Loucy (cell line): ENCODE measurements at regions not wholly inside any gene's neighbourhood (a gene's known extent, or its start where the extent isn't known, plus 50 kb on each side); places are given as distances from the start of the nearest gene placed in this dataset.

ENCODE experiments used
- H2AFZ ChIP-seq: fragments of 200-600 bp; sonication (generic); 2 replicates; pipeline ENCODE4 v1.6.0; 2016; ENCODE audit warnings: antibody characterized with exemption, mild to moderate bottlenecking, low read length, moderate library complexity
- H3F3A ChIP-seq: fragments of 200-600 bp; 2 replicates; pipeline ENCODE4 v1.6.0; 2016; ENCODE audit warnings: antibody characterized with exemption, low read depth, mild to moderate bottlenecking
- H3K27me3 ChIP-seq: fragments of 200-600 bp; sonication (generic); 2 replicates; pipeline ENCODE4 v1.6.1; 2014; ENCODE audit warnings: low read length, mild to moderate bottlenecking; ENCODE audit not compliant: insufficient read depth, poor library complexity, severe bottlenecking
- H3K36me3 ChIP-seq: fragments of 200-600 bp; sonication (generic); 2 replicates; pipeline ENCODE4 v1.6.1; 2016; ENCODE audit warnings: low read length; ENCODE audit not compliant: insufficient read depth
- H3K4me1 ChIP-seq: fragments of 200-600 bp; sonication (generic); 2 replicates; pipeline ENCODE4 v1.5.1; 2014; ENCODE audit warnings: low read length, mild to moderate bottlenecking; ENCODE audit not compliant: insufficient read depth, poor library complexity, severe bottlenecking
- H3K4me2 ChIP-seq: fragments of 200-600 bp; sonication (generic); 2 replicates; pipeline ENCODE4 v1.6.0; 2014; ENCODE audit warnings: antibody characterized with exemption, low read length, low read depth, mild to moderate bottlenecking; ENCODE audit not compliant: poor library complexity, severe bottlenecking
- H3K4me3 ChIP-seq: fragments of 200-600 bp; sonication (generic); 2 replicates; pipeline ENCODE4 v1.5.1; 2014; ENCODE audit warnings: low read length, mild to moderate bottlenecking, mixed read lengths; ENCODE audit not compliant: poor library complexity, severe bottlenecking
- H3K79me2 ChIP-seq: fragments of 200-600 bp; sonication (generic); 2 replicates; pipeline ENCODE4 v1.6.1; 2014; ENCODE audit warnings: low read length; ENCODE audit not compliant: insufficient read depth
- H3K9ac ChIP-seq: fragments of 200-600 bp; sonication (generic); 2 replicates; pipeline ENCODE4 v1.6.0; 2014; ENCODE audit warnings: mild to moderate bottlenecking, low read depth, low read length, moderate library complexity; ENCODE audit not compliant: poor library complexity, severe bottlenecking
- H3K9me2 ChIP-seq: fragments of 200-600 bp; sonication (generic); replicated peaks from 2 replicates; pipeline ENCODE4 v1.6.1; 2016; ENCODE audit warnings: low read depth, low read length, mixed read lengths
- H3K9me3 ChIP-seq: fragments of 200-600 bp; sonication (generic); 2 replicates; pipeline ENCODE4 v1.6.1; 2014; ENCODE audit warnings: mild to moderate bottlenecking, antibody characterized with exemption, low read length, low read depth; ENCODE audit not compliant: insufficient read depth
- H4K20me1 ChIP-seq: fragments of 200-600 bp; sonication (generic); 2 replicates; pipeline ENCODE4 v1.6.0; 2014; ENCODE audit warnings: antibody characterized with exemption, low read length, mild to moderate bottlenecking; ENCODE audit not compliant: insufficient read depth, poor library complexity, severe bottlenecking
- EZH2phosphoT487 ChIP-seq: fragments of 200-600 bp; IDR thresholded peaks from 2 replicates; pipeline ENCODE4 v1.6.1; 2018; ENCODE audit warnings: antibody characterized with exemption, mild to moderate bottlenecking, moderate library complexity, borderline replicate concordance
- TF ChIP-seq, protein P1 (sequence below): fragments of 200-600 bp; sonication (generic); conservative IDR thresholded peaks from 2 replicates; pipeline ENCODE4 v1.5.1; 2014; ENCODE audit warnings: mild to moderate bottlenecking, antibody characterized with exemption, low read length

- no peak overlapping the region for H3K4me2 ChIP-seq
- no peaks in the 10 kb centered on the region for H3K79me2 ChIP-seq
- no peak overlapping the region for H3K9ac ChIP-seq
- H4K20me1 ChIP-seq = no peaks in the 10 kb centered on the region
- H3K9me2 ChIP-seq = no peaks in the 10 kb centered on the region
- no peaks in the 10 kb centered on the region for H3F3A ChIP-seq
- H3K27me3 ChIP-seq = no peaks in the 10 kb centered on the region
- no peaks in the 10 kb centered on the region for H3K36me3 ChIP-seq
- TF ChIP-seq, protein P1, sequence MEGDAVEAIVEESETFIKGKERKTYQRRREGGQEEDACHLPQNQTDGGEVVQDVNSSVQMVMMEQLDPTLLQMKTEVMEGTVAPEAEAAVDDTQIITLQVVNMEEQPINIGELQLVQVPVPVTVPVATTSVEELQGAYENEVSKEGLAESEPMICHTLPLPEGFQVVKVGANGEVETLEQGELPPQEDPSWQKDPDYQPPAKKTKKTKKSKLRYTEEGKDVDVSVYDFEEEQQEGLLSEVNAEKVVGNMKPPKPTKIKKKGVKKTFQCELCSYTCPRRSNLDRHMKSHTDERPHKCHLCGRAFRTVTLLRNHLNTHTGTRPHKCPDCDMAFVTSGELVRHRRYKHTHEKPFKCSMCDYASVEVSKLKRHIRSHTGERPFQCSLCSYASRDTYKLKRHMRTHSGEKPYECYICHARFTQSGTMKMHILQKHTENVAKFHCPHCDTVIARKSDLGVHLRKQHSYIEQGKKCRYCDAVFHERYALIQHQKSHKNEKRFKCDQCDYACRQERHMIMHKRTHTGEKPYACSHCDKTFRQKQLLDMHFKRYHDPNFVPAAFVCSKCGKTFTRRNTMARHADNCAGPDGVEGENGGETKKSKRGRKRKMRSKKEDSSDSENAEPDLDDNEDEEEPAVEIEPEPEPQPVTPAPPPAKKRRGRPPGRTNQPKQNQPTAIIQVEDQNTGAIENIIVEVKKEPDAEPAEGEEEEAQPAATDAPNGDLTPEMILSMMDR = no peak
- no peak for TF ChIP-seq EZH2phosphoT487
- H3K4me1 ChIP-seq = no peaks in the 10 kb centered on the region
- no peaks in the 10 kb centered on the region for H3K9me3 ChIP-seq
- H3K4me3 ChIP-seq = no peak overlapping the region
- H2AFZ ChIP-seq = no peak overlapping the region
Observed at GRCh38 chr7:10618953-10619352, 354.7 kb upstream of the PHF14 start.

GRCh38 chr7:10632712-10633111 is 341.0 kb upstream of the PHF14 start:
- Histone ChIP-seq H3K4me1 (peaks cover 4% of the 10 kb centered on the region), H3K27me3 (no peaks in the 10 kb centered on the region), H3K4me3 (no peak overlapping the region), H2AFZ (no peak overlapping the region), H3K4me2 (no peak overlapping the region), H3K36me3 (no peaks in the 10 kb centered on the region), H4K20me1 (no peaks in the 10 kb centered on the region), H3F3A (no peaks in the 10 kb centered on the region), H3K9me3 (no peaks in the 10 kb centered on the region), H3K9me2 (no peaks in the 10 kb centered on the region), H3K79me2 (no peaks in the 10 kb centered on the region), H3K9ac (no peak overlapping the region)
- TF ChIP-seq EZH2phosphoT487 = no peak
- TF ChIP-seq, protein P1 = no peak

DNA sequence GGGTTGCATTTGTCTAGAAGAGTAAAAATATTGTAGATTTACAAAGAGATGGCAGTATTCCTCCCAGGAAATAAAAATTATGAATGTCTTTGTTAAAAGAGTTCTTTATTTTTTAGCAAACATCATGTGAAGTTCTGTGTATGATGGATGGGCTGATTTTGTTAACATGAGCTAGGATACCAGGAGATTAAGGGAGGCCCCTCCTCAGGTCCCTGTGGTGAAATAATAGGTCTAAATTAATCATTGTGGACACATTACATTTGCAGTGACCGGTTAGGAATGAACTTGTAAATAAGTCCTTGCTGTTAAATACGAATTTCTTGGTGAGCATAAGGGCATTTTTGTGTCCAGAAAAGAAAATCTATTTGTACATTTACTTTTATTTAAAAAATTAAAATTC is 339.4 kb upstream of the PHF14 start:
- Histone ChIP-seq H2AFZ (no peak overlapping the region), H4K20me1 (no peaks in the 10 kb centered on the region), H3K4me2 (no peak overlapping the region), H3K4me3 (no peak overlapping the region), H3K4me1 (peaks cover 4% of the 10 kb centered on the region), H3K79me2 (no peaks in the 10 kb centered on the region), H3K9me3 (no peaks in the 10 kb centered on the region), H3K27me3 (no peaks in the 10 kb centered on the region), H3K9ac (no peak overlapping the region), H3K36me3 (no peaks in the 10 kb centered on the region), H3F3A (no peaks in the 10 kb centered on the region), H3K9me2 (no peaks in the 10 kb centered on the region)
- TF ChIP-seq, protein P1 = no peak
- no peak for TF ChIP-seq EZH2phosphoT487
